ENCODE measurements at regions not wholly inside any gene's neighbourhood (a gene's known extent, or its start where the extent isn't known, plus 50 kb on each side); places are given as distances from the start of the nearest gene placed in this dataset.

- no peak for DNase-seq
Measured at GRCh38 chr18:44089732-44090131, 591.0 kb upstream of the SETBP1 start.

- no peak for DNase-seq
Measured at GRCh38 chr18:44090453-44090852, 590.2 kb upstream of the SETBP1 start.

DNA sequence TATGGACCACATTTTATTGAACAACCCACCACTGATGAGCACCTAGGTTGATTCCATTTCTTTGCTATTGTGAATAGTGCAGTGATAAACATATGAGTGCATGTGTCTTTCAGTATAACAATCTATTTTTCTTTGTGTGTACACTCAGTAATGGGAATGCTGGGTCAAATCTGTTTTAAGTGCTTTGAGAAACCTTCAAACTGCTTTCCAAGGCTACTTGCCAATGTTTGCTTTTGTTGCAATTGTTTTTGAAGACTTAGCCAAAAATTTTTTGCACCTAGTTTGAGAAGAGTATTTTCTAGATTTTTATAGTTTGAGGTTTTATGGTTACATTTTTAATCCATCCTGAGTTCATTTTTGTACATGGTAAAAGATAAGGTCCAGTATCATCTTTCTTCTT is 587.4 kb upstream of the SETBP1 start:
- no peak for DNase-seq

DNA sequence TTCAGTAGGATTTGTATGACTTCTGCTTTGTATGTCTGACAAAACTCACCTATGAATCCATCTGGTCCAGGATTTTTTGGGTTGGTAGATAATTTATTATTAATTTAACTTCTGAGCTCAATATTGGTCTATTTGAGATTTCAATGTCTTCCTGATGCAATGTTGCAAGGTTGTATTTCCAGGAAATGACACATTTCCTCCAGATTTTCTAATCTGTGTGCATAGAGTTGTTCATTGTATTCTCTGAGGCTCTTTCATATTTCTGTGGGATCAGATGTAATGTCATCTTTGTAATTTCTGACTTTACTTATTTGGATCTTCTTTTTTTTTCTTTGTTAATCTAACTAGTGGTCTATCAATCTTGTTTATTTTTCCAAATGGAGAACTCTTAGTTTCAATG is 584.7 kb upstream of the SETBP1 start:
- no peak for DNase-seq

GRCh38 chr18:44098551-44099098 is 582.1 kb upstream of the SETBP1 start:
- peak in 1 of 2 experiments; percentile 3 for DNase-seq

DNA sequence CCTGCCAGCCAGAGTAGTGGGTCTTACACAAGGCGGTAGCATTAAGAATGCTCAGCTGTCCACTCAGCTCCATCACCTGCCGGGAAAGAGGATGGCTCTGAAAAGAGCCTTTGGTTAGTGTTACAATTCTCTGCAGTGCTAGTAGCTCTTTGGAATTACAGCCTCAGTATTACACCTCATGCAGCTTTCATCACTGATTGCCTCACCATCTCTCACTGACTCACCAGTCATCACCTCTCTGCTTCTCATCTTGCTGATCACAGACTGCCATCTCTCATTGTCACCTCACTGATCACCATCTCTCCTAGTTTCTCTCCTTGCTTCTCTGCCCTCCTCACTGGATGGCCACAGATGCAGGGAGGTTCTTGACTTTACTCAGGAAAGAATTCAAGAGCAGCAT is 573.5 kb upstream of the SETBP1 start:
- no peak for DNase-seq

DNA sequence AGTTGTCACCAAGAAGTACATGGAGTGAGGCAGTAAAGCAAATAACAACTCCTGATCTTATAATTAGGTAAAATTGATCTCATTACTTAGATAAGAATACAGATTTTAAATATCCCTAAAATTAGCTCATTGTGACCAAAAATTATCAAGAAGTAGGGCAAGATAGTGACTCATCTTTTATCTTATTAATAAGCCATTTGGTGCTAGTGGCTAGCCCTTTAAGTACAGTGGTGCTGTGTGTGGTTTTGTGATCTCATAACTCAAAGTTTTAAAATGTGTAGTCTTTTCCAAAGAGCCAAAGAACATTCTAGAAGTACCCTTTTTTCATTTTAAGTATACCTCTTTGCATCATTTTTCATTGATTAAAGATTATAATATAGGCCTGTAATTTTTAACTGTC is 569.4 kb upstream of the SETBP1 start:
- no peak for DNase-seq

DNA sequence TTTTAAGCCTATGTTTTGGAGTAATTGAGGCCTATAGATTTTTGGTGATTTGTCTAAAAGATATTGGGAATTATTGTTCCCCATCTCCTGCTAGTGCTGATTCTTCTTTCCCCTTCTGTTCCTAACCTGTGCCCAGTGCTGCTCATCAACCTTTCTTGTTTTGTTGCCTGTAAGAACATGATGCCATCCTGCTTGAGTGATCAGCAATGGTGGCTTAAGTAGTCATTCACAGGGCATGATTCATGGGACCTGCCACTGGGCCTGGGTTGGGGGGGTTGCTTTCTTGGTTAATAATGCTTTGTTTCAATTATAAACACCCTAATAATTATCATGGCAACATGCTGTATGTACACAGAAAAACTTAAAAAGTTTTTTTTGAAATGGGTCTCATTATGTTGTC is 562.9 kb upstream of the SETBP1 start:
- no peak for DNase-seq

GRCh38 chr18:44119607-44120006 is 561.1 kb upstream of the SETBP1 start:
- no peak for DNase-seq

- DNase-seq, result no peak
Measured at GRCh38 chr18:44123743-44124142, 556.9 kb upstream of the SETBP1 start.

DNA sequence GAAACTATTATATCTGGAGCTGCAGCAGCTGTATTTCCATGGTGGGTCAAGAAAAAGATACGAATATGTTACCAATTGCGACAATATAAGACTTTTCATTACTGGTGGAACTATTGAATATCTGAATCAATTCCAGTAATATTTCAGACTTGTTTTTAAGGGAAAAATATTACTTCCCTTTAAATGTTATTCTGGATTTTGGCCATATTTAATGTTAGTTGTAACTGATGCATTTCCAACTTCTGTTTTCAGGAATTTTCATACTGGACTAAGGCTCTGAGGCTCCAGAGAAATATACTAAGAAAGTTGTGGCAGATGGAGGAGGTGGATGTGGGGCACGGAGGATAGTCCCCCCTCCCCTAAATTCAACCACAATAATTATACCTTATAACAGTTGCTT is 555.2 kb upstream of the SETBP1 start:
- DNase-seq, result no peak

DNA sequence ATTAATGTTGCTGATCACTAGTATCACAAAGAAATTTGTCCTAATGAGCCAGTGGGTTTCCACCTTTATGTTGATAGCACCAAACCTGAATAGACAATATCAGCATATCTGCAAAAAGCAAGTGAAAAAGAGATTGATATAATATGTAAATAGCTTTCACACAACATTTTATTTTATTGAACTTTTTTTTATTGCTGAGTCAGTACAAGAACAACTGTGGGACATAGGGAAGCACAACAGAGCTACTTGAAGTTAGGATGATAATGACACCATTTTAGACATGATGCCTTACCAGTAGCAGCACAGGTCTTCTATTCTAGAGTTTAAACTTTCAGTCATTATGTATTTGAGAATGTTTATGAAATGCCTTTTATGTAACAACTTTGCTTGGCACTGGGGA is 554.1 kb upstream of the SETBP1 start:
- no peak for DNase-seq

GRCh38 chr18:44128365-44128764 is 552.3 kb upstream of the SETBP1 start:
- DNase-seq, result no peak

GRCh38 chr18:44130376-44130942 is 550.2 kb upstream of the SETBP1 start:
- peak; percentile 43 to 54 for DNase-seq

DNA sequence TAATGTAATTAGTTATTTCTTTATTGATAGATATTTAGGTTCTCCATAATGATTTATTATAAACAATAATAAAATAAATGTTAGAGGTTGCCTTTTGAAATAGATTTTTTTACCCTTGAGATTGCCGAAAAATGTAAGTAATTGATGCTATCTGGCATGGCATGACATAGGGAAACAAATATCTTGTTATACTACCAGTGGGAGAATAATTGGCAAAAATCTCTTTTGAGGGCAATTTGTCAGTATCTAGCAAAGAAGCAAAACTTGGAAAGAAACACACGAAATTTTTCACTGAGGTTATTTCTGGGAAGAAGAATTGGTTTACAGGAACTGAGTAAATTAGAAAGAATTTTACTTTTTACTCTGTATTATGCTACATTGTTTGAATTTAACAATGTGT is 547.2 kb upstream of the SETBP1 start:
- DNase-seq, result no peak

DNA sequence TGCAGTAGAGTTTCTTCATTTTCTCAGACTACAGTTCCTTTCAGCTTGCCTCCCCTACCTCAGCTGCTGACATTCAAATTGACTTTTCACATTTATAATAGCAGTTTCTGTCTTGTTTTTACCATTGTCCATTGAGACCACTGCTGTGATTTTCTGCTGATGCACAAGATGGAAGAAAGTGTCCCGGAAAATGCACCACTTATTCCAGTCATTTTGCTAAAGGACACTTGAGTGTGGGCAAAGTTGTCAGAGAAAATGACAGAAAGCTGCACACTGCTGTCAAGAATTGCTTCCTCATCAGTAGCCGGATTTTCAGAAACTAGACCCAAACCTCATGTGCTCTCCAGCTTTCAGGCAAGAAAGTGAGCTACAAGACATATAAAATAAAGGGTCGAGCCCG is 546.2 kb upstream of the SETBP1 start:
- DNase-seq, result no peak

GRCh38 chr18:44135741-44136140 is 544.9 kb upstream of the SETBP1 start:
- DNase-seq, result no peak

- DNase-seq, result no peak
Measured at GRCh38 chr18:44136326-44136725, 544.4 kb upstream of the SETBP1 start.

GRCh38 chr18:44143072-44143471 is 537.6 kb upstream of the SETBP1 start:
- DNase-seq, result no peak

DNA sequence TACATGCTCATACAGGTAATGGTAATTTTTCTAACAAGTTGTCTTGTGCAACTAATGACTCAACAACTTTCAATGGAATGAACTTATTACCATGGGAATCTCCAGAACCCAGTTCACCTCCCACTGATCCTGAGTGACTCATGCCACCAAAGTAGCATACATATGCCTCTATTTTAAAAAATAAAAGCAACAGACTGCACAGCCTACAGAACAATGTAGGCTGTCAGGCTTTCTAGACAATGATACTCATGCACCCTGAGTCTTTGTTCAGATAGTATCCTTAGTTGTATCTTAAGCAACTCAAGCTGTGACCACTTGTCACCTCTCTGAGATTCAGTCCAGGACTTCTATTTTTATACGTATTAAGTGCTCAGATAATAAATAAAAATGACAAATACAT is 531.0 kb upstream of the SETBP1 start:
- DNase-seq, result no peak

DNA sequence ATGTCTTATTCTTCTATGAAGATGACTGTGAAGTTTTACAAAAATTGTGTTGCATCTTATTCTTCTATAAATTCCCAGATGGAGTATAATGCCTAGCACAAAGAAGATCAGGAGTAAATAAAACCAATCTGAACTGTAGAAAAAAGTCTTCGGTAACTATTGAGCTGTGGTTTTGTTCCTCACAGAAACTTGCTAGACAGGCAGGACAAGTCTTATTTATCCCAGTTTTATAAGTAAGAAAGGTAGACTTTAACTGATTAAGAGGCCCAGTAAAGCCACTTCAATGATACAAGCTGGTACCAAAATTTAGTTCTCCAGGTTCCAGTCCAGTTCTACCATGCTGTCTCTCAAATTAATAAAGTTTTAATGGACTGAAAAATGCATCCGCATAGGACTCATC is 526.7 kb upstream of the SETBP1 start:
- DNase-seq, result no peak

DNA sequence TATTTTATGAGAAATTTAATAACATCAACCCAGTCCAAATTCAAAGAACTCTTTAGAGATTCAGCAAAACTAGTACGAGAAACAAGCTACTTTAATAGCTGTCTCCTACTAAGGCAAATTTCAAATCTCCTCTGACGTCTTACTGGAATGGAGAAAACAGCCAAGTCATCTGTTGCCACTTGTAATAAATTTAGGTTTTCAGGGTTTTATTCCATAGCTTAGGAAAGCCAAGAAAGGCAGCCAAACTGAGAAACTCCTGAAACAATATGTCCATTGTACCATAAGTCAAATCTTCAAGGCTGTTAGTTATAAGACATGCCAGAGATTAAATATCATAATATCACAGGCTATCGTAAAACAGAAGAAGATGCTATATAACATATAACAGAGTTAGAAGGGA is 524.6 kb upstream of the SETBP1 start:
- DNase-seq, result no peak

DNA sequence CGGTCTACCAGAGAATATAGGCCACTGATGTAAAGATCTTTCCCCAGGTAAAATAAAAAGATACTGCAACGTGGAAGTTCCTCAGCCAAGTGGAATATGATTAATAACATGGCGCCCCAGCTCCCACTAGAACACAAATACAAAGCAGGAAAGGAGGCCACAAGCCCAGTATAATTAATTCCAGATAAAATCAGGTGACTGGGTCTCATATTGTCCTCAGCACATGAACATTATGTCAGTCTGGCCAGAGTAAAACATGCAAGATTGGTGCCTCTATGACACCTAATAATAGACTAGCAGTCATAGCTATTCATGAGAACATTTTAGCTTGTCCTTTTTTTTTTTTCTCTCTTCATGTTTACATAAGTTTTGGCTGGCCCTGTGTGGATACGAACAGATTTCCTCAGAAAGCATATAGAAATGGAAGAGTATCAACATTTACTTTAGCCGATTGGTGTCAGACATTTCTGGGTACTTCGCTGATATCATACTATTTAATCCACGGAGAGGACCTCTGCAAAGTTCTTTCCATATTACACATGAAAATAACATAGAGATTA is 523.8 kb upstream of the SETBP1 start:
- DNase-seq, result no peak

DNA sequence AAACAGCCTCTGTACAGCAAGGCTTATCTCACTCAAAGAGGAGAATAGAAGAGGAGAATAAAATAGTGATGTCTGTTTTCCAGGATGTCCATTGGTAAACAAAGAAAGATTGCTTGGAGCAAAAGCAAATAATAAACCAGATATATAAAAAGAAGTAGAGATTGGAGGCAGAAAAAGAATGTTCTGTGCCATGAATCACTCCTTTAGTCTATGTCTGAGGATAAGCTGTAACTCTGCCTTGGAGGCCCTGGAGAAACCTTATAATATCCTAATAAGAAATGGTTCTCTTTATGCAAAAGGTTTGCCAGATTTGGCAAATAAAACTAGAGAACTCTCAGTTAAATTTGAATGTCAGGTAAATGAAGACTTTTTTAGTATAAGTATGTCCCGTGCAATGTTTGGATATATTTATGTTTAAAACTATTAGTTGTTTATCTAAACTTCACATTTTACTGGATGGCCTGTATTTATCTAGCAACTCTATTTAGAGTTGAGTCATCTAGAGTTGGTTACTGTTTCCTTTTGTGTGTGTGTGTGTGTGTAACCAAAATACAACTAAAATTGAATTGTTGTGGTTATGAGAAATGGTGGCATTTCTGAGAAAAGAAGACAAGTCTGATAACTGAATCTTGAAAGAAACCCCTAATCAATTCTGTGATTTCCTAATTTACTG is 510.3 kb upstream of the SETBP1 start:
- no peak for DNase-seq

- DNase-seq, result no peak
Measured at GRCh38 chr18:44171301-44171700, 509.4 kb upstream of the SETBP1 start.
